ENCODE measurements at regions not wholly inside any gene's neighbourhood (a gene's known extent, or its start where the extent isn't known, plus 50 kb on each side); places are given as distances from the start of the nearest gene placed in this dataset.

DNA sequence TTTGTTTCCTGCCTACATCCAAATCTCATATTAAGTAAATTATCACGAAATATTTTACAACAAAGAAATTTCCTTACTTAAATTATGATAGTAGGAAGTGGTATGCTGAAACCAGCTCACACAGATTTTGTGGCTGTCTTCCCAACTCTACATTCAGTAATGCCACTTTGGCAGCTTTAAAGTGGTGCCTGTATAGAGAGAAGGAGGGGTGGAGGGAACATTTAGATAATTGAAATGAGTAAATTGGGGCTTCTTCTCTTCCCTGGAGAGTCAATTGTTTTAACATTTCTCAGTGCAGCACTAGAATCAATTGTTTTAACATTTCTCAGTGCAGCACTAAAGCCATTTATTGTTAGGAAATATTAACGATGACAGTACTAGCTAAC lies 1323.1 kb downstream of the PCDH7 start:
- no peak for TF ChIP-seq POLR2A (IDR thresholded peaks at IDR 0.05)
- TF ChIP-seq, protein P1, sequence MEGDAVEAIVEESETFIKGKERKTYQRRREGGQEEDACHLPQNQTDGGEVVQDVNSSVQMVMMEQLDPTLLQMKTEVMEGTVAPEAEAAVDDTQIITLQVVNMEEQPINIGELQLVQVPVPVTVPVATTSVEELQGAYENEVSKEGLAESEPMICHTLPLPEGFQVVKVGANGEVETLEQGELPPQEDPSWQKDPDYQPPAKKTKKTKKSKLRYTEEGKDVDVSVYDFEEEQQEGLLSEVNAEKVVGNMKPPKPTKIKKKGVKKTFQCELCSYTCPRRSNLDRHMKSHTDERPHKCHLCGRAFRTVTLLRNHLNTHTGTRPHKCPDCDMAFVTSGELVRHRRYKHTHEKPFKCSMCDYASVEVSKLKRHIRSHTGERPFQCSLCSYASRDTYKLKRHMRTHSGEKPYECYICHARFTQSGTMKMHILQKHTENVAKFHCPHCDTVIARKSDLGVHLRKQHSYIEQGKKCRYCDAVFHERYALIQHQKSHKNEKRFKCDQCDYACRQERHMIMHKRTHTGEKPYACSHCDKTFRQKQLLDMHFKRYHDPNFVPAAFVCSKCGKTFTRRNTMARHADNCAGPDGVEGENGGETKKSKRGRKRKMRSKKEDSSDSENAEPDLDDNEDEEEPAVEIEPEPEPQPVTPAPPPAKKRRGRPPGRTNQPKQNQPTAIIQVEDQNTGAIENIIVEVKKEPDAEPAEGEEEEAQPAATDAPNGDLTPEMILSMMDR (IDR thresholded peaks at IDR 0.05) = no peak

Measured in stomach (tissue), 4 donors.